Lower leg skin (tissue), 3 donors: ENCODE measurements at regions not wholly inside any gene's neighbourhood (a gene's known extent, or its start where the extent isn't known, plus 50 kb on each side); places are given as distances from the start of the nearest gene placed in this dataset.

Experiments
- POLR2A ChIP-seq, 2 donors: fragments of 450-650 bp; IDR thresholded peaks; one replicate each; pipeline ENCODE4 v1.6.1; 2016 to 2017; ENCODE audit warnings: antibody characterized with exemption in 2 of 2, mild to moderate bottlenecking in 1 of 2, moderate library complexity in 1 of 2
- TF ChIP-seq, protein P1 (sequence below), 3 donors: fragments of 450-650 bp; IDR thresholded peaks; one replicate each; pipeline ENCODE4 v1.5.1; 2016; ENCODE audit warnings: antibody characterized with exemption in 3 of 3, mild to moderate bottlenecking in 3 of 3, moderate library complexity in 2 of 3

DNA sequence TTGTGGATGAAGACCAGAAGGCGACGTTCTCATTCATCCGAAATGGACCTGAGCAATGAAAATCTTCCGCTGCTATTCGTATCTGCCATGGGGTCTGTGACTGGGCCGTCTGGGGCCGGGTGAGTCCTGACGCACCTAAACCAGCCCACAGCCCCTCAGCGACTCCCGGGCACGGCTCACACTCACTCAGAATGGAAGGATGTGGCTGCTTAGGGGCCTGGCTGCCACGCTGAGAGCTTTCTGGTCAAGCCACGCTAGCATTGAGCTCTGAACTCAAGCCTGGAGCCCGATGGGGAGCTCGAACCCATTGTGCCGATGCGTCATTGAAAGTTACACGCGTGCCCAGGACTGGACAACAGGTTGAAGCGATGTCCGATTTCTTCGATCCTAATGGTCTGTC, 97.8 kb downstream of the MRPL36 start:
- TF ChIP-seq, protein P1, sequence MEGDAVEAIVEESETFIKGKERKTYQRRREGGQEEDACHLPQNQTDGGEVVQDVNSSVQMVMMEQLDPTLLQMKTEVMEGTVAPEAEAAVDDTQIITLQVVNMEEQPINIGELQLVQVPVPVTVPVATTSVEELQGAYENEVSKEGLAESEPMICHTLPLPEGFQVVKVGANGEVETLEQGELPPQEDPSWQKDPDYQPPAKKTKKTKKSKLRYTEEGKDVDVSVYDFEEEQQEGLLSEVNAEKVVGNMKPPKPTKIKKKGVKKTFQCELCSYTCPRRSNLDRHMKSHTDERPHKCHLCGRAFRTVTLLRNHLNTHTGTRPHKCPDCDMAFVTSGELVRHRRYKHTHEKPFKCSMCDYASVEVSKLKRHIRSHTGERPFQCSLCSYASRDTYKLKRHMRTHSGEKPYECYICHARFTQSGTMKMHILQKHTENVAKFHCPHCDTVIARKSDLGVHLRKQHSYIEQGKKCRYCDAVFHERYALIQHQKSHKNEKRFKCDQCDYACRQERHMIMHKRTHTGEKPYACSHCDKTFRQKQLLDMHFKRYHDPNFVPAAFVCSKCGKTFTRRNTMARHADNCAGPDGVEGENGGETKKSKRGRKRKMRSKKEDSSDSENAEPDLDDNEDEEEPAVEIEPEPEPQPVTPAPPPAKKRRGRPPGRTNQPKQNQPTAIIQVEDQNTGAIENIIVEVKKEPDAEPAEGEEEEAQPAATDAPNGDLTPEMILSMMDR (IDR thresholded peaks at IDR 0.05) = no peak
- TF ChIP-seq POLR2A (IDR thresholded peaks at IDR 0.05) = no peak
